Tibial nerve (tissue), 4 donors: ENCODE measurements at regions not wholly inside any gene's neighbourhood (a gene's known extent, or its start where the extent isn't known, plus 50 kb on each side); places are given as distances from the start of the nearest gene placed in this dataset.

Experiments
- EP300 ChIP-seq, 2 donors: sonication (generic); formaldehyde crosslinking; IDR thresholded peaks; one replicate each; pipeline ENCODE4 v1.6.1; 2017; ENCODE audit warnings: antibody characterized with exemption in 2 of 2, mild to moderate bottlenecking in 1 of 2
- POLR2A ChIP-seq, 2 donors: fragments of 450-650 bp; IDR thresholded peaks; one replicate each; pipeline ENCODE4 v1.6.1; 2017; ENCODE audit warnings: antibody characterized with exemption in 2 of 2, mild to moderate bottlenecking in 2 of 2, moderate library complexity in 2 of 2
- TF ChIP-seq, protein P1 (sequence below), 5 experiments: fragments of 200-600 bp in 3 of 5; fragments of 450-650 bp in 2 of 5; sonication (generic) in 3 of 5; IDR thresholded peaks; one replicate each; pipeline ENCODE4 v1.5.1; 2016 to 2019; ENCODE audit warnings: antibody characterized with exemption in 5 of 5, mild to moderate bottlenecking in 3 of 5, moderate library complexity in 2 of 5

DNA sequence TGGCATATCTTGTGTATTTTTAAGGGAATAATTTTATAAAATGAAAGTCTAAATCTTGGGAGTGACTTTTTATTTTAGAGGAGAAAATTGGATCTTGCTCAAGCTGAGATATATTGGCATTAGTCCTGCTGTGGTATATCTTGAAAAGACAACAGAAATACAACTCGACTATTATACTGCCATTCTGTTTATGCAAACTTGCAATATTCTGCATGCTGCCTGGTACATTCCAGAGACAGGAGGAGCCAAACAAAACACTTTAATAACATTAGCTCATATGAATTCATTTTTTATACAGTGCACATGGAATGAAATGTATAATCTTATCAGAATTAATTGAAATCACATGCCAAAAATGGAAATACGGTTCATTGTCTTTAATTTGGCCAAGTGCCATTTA, 176.0 kb upstream of the NRIP1 start:
- TF ChIP-seq, protein P1, sequence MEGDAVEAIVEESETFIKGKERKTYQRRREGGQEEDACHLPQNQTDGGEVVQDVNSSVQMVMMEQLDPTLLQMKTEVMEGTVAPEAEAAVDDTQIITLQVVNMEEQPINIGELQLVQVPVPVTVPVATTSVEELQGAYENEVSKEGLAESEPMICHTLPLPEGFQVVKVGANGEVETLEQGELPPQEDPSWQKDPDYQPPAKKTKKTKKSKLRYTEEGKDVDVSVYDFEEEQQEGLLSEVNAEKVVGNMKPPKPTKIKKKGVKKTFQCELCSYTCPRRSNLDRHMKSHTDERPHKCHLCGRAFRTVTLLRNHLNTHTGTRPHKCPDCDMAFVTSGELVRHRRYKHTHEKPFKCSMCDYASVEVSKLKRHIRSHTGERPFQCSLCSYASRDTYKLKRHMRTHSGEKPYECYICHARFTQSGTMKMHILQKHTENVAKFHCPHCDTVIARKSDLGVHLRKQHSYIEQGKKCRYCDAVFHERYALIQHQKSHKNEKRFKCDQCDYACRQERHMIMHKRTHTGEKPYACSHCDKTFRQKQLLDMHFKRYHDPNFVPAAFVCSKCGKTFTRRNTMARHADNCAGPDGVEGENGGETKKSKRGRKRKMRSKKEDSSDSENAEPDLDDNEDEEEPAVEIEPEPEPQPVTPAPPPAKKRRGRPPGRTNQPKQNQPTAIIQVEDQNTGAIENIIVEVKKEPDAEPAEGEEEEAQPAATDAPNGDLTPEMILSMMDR (IDR thresholded peaks at IDR 0.05), result no peak
- no peak for TF ChIP-seq POLR2A (IDR thresholded peaks at IDR 0.05)
- no peak for TF ChIP-seq EP300 (IDR thresholded peaks at IDR 0.05)
